Astrocyte of the cerebellum (primary cell): ENCODE measurements at regions not wholly inside any gene's neighbourhood (a gene's known extent, or its start where the extent isn't known, plus 50 kb on each side); places are given as distances from the start of the nearest gene placed in this dataset.

Experiments
- DNase-seq: peaks from one replicate; pipeline ENCODE4 v3.0.0-alpha.2; 2011; ENCODE audit warnings: low read depth
- H3K4me3 ChIP-seq: 2 replicates; pipeline ENCODE4 v1.5.1; 2011; ENCODE audit warnings: mild to moderate bottlenecking, low read depth, low read length, moderate library complexity
- CTCF ChIP-seq: IDR thresholded peaks from 2 replicates; pipeline ENCODE4 v1.5.1; 2012; ENCODE audit warnings: low read length, low read depth, moderate library complexity, mild to moderate bottlenecking; ENCODE audit errors: missing control alignments
- in situ Hi-C: cut with HindIII; loops from 2 replicates; pipeline ENCODE4 v1.10.0; 2017; ENCODE audit warnings: low sequenced_read_pairs

GRCh38 chr2:145724311-145724898, 1204.5 kb upstream of the ZEB2 start:
- no peak for DNase-seq
- TF ChIP-seq CTCF, result no peak
- in situ Hi-C loops, result loop anchor here (5.0 kb wide), 1 partner anchor 102 kb away; no protein-coding TSS in a partner anchor
- no peak overlapping the region for H3K4me3 ChIP-seq

GRCh38 chr2:145723872-145724271, 1204.0 kb upstream of the ZEB2 start:
- in situ Hi-C loops, result loop anchor here (5.0 kb wide), 1 partner anchor 102 kb away; no protein-coding TSS in a partner anchor
- no peak overlapping the region for H3K4me3 ChIP-seq
- DNase-seq, result no peak
- TF ChIP-seq CTCF, result no peak

- no peak overlapping the region for H3K4me3 ChIP-seq
- in situ Hi-C loops, result loop anchor here (5.0 kb wide), 1 partner anchor 99 kb away; no protein-coding TSS in a partner anchor
- no peak for TF ChIP-seq CTCF
- no peak for DNase-seq
Observed at GRCh38 chr2:145721681-145722080, 1201.8 kb upstream of the ZEB2 start.

GRCh38 chr2:145715601-145716000, 1195.7 kb upstream of the ZEB2 start:
- H3K4me3 ChIP-seq, result no peak overlapping the region
- DNase-seq, result no peak
- in situ Hi-C loops, result no loop called here
- no peak for TF ChIP-seq CTCF

- no peak for TF ChIP-seq CTCF
- H3K4me3 ChIP-seq, result no peak overlapping the region
- DNase-seq, result no peak
- in situ Hi-C loops, result no loop called here
Observed at GRCh38 chr2:145710303-145710702, 1190.4 kb upstream of the ZEB2 start.

- no peak for DNase-seq
- TF ChIP-seq CTCF, result no peak
- in situ Hi-C loops, result no loop called here
- no peak overlapping the region for H3K4me3 ChIP-seq
Observed at GRCh38 chr2:145702305-145702704, 1182.4 kb upstream of the ZEB2 start.
